ENCODE measurements at regions not wholly inside any gene's neighbourhood (a gene's known extent, or its start where the extent isn't known, plus 50 kb on each side); places are given as distances from the start of the nearest gene placed in this dataset.

DNA sequence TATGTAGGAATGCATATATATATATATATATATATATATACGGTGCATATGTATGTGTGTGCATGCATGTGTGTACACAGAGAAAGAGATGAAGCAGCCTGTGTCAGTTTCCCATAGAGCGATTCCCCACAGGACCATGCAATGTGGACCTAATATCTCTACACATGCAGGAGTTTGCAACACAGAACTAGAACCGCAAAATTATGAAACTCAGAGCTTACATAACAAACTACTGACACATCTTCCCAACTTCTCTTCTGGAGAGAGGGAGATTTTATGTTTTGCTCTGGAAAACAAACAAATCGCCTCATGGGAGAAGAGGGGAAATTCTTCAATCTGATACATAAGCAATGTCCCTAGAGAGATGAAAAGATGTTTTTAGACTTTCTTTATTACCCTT, 377.2 kb downstream of the LRATD1 start:
- no peaks in the 10 kb centered on the region for H3K27me3 ChIP-seq
- no peak overlapping the region for H3K4me3 ChIP-seq
- intact Hi-C loops (cut with DNase I; ENCODE audit: low total_unique reads), result no loop called here
- no peak for DNase-seq
- H3K4me1 ChIP-seq, result no peaks in the 10 kb centered on the region
- H3K9me3 ChIP-seq, result no peaks in the 10 kb centered on the region
- ATAC-seq, result no peak
- no peak overlapping the region for H3K27ac ChIP-seq
- no peaks in the 10 kb centered on the region for H3K36me3 ChIP-seq
- in situ Hi-C loops (cut with MboI; ENCODE audit: low sequenced_read_pairs in 4 of 4), result no loop called here
- TF ChIP-seq, protein P1, sequence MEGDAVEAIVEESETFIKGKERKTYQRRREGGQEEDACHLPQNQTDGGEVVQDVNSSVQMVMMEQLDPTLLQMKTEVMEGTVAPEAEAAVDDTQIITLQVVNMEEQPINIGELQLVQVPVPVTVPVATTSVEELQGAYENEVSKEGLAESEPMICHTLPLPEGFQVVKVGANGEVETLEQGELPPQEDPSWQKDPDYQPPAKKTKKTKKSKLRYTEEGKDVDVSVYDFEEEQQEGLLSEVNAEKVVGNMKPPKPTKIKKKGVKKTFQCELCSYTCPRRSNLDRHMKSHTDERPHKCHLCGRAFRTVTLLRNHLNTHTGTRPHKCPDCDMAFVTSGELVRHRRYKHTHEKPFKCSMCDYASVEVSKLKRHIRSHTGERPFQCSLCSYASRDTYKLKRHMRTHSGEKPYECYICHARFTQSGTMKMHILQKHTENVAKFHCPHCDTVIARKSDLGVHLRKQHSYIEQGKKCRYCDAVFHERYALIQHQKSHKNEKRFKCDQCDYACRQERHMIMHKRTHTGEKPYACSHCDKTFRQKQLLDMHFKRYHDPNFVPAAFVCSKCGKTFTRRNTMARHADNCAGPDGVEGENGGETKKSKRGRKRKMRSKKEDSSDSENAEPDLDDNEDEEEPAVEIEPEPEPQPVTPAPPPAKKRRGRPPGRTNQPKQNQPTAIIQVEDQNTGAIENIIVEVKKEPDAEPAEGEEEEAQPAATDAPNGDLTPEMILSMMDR (IDR thresholded peaks at IDR 0.05 in 4 of 5, conservative IDR thresholded peaks at IDR 0.05 in 1 of 5), result no peak
- no peak for TF ChIP-seq POLR2A (IDR thresholded peaks at IDR 0.05)

DNA sequence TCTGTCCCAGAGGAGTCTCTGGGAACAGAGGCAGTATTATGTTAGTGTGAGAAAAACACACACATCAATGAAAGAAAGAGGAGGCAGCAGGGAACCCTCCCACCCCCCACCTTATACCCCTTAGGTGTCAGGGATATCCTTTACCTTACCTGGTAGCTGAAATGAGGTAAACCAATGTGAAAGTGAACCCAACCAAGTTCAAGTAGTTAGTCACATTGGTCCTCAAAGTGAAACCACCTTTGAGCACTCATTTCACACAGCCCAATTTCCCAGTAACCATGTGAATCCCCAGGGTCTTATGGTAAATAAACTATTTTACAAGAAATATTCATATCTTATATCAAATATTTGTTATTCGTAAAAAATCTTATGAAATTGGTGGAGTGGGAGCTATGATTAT, 377.8 kb downstream of the LRATD1 start:
- intact Hi-C loops (cut with DNase I; ENCODE audit: low total_unique reads), result no loop called here

DNA sequence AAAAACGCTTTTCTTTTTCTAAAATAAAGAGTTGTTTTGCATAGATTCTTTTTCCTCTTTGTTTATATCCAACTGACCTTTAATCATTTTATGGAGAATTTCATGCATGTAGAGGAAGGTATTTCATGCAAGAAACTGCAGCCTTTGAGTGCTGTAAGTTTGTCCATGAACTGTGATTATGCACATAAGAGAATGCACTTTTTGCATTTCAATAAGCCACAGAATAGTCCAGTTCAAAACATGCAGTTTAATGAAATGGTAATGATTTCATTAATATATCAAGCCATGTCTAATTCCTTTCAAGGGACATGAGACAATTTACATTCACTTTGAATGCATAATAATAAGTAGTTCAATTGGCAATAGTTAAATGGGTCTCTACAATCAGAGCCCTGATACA, 386.3 kb downstream of the LRATD1 start:
- Histone ChIP-seq H3K27ac (no peak overlapping the region), H3K9me3 (no peaks in the 10 kb centered on the region), H3K4me1 (no peaks in the 10 kb centered on the region), H3K36me3 (no peaks in the 10 kb centered on the region), H3K4me3 (no peak overlapping the region), H3K27me3 (no peaks in the 10 kb centered on the region)
- no peak for TF ChIP-seq POLR2A (IDR thresholded peaks at IDR 0.05)
- TF ChIP-seq, protein P1 (IDR thresholded peaks at IDR 0.05 in 4 of 5, conservative IDR thresholded peaks at IDR 0.05 in 1 of 5), result no peak
- no peak for ATAC-seq
- DNase-seq, result no peak
- intact Hi-C loops (cut with DNase I; ENCODE audit: low total_unique reads) (no loop called here), in situ Hi-C loops (cut with MboI; ENCODE audit: low sequenced_read_pairs in 4 of 4) (no loop called here)

More for the DNA sequence above, 377.8 kb downstream of the LRATD1 start:
- H3K4me3 ChIP-seq, result no peak overlapping the region
- H3K4me1 ChIP-seq, result no peaks in the 10 kb centered on the region
- in situ Hi-C loops (cut with MboI; ENCODE audit: low sequenced_read_pairs in 4 of 4), result no loop called here
- H3K27ac ChIP-seq, result no peak overlapping the region
- H3K36me3 ChIP-seq, result no peaks in the 10 kb centered on the region
- DNase-seq (no peak), ATAC-seq (no peak)
- TF ChIP-seq, protein P1 (IDR thresholded peaks at IDR 0.05 in 4 of 5, conservative IDR thresholded peaks at IDR 0.05 in 1 of 5), result no peak
- no peak for TF ChIP-seq POLR2A (IDR thresholded peaks at IDR 0.05)
- H3K9me3 ChIP-seq, result no peaks in the 10 kb centered on the region
- no peaks in the 10 kb centered on the region for H3K27me3 ChIP-seq

DNA sequence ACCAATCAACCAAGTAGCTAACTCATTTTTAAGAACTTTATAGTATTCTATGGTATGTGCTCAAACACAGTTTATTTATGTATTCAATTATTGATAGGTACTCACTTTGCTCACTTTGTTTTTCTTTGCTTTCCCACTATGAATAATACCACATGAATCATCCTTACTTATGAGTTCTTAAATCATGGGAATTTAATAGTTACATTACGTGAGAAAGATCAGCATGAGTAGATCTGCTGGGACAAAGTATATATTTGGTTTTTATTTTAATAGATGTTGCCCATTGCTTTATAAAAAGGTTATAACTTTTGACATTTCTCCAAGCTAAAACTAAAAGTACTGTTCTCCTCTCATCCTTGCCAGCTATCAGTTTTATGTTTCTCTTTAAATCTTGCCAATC, 390.7 kb downstream of the LRATD1 start:
- Histone ChIP-seq H3K4me1 (no peaks in the 10 kb centered on the region), H3K36me3 (no peaks in the 10 kb centered on the region), H3K27me3 (no peaks in the 10 kb centered on the region), H3K9me3 (no peaks in the 10 kb centered on the region), H3K4me3 (no peak overlapping the region), H3K27ac (no peak overlapping the region)
- no peak for DNase-seq
- TF ChIP-seq, protein P1 (IDR thresholded peaks at IDR 0.05 in 4 of 5, conservative IDR thresholded peaks at IDR 0.05 in 1 of 5), result no peak
- no peak for TF ChIP-seq POLR2A (IDR thresholded peaks at IDR 0.05)
- intact Hi-C loops (cut with DNase I; ENCODE audit: low total_unique reads), result no loop called here
- no peak for ATAC-seq
- in situ Hi-C loops (cut with MboI; ENCODE audit: low sequenced_read_pairs in 4 of 4), result no loop called here

DNA sequence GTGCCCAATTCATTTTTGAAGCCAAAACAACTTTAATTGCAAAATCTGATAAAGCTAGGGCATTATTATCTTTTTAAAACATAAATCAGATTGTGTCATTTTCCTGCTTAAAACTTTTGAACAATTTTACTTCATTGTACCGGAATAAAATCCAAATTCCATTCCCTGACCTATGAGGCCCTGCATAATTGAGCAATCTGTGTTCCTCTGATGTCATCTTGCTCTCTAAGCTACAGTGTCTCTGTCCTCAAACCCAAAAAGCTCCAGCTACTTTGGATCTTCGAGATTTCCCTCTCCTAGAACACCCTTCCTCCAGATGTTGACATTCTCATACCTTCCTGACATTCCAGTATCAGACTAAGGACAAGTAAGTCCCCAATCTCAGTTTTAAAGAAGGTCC, 395.9 kb downstream of the LRATD1 start:
- no peak for TF ChIP-seq POLR2A (IDR thresholded peaks at IDR 0.05)
- TF ChIP-seq, protein P1 (IDR thresholded peaks at IDR 0.05 in 4 of 5, conservative IDR thresholded peaks at IDR 0.05 in 1 of 5), result no peak
- no peak overlapping the region for H3K4me3 ChIP-seq
- no peaks in the 10 kb centered on the region for H3K36me3 ChIP-seq
- ATAC-seq, result no peak
- no peaks in the 10 kb centered on the region for H3K4me1 ChIP-seq
- H3K27me3 ChIP-seq, result no peaks in the 10 kb centered on the region
- intact Hi-C loops (cut with DNase I; ENCODE audit: low total_unique reads) (no loop called here), in situ Hi-C loops (cut with MboI; ENCODE audit: low sequenced_read_pairs in 4 of 4) (no loop called here)
- no peak overlapping the region for H3K27ac ChIP-seq
- no peak for DNase-seq
- no peaks in the 10 kb centered on the region for H3K9me3 ChIP-seq

Data from gastrocnemius medialis (tissue), 4 donors.